GM23338 (cell line): ENCODE measurements at regions not wholly inside any gene's neighbourhood (a gene's known extent, or its start where the extent isn't known, plus 50 kb on each side); places are given as distances from the start of the nearest gene placed in this dataset.

Source experiments
- ATAC-seq: fragments of 200-7000 bp; cut with Tn5 transposase; 3 replicates; pipeline ENCODE4 v1.9.1; 2020
- DNase-seq: peaks from one replicate; pipeline ENCODE4 v3.0.0-alpha.2; 2015; ENCODE audit warnings: low spot score
- H2AFZ ChIP-seq: fragments of 200-600 bp; sonication (generic); 2 replicates; pipeline ENCODE4 v1.8.0; 2016; ENCODE audit warnings: antibody characterized with exemption, mild to moderate bottlenecking, moderate library complexity
- H3F3A ChIP-seq: fragments of 200-600 bp; sonication (generic); replicated peaks from 2 replicates; pipeline ENCODE4 v1.8.0; 2017; ENCODE audit warnings: antibody characterized with exemption, mixed run types, low read depth
- H3K27ac ChIP-seq: fragments of 200-600 bp; sonication (generic); 2 replicates; pipeline ENCODE4 v1.6.1; 2016; ENCODE audit warnings: low read depth
- H3K27me3 ChIP-seq: fragments of 200-600 bp; sonication (generic); 2 replicates; pipeline ENCODE4 v1.8.0; 2016; ENCODE audit warnings: mild to moderate bottlenecking, mixed run types, moderate library complexity; ENCODE audit not compliant: insufficient read depth
- H3K36me3 ChIP-seq: fragments of 200-600 bp; sonication (generic); 2 replicates; pipeline ENCODE4 v1.8.0; 2016; ENCODE audit warnings: mild to moderate bottlenecking; ENCODE audit not compliant: insufficient read depth
- H3K4me1 ChIP-seq: fragments of 200-600 bp; sonication (generic); 2 replicates; pipeline ENCODE4 v1.8.0; 2016; ENCODE audit warnings: mild to moderate bottlenecking, moderate library complexity; ENCODE audit not compliant: insufficient read depth
- H3K4me2 ChIP-seq: fragments of 200-600 bp; sonication (generic); 2 replicates; pipeline ENCODE4 v1.7.1; 2017; ENCODE audit warnings: mixed run types
- H3K4me3 ChIP-seq: fragments of 200-600 bp; sonication (generic); 2 replicates; pipeline ENCODE4 v1.6.1; 2016; ENCODE audit warnings: mixed run types
- H3K79me2 ChIP-seq: fragments of 200-600 bp; sonication (generic); replicated peaks from 2 replicates; pipeline ENCODE4 v1.8.0; 2017; ENCODE audit warnings: mild to moderate bottlenecking; ENCODE audit not compliant: insufficient read depth
- H3K9me2 ChIP-seq: fragments of 200-600 bp; sonication (generic); 2 replicates; pipeline ENCODE4 v1.8.0; 2017; ENCODE audit not compliant: insufficient read depth
- H4K20me1 ChIP-seq: fragments of 200-600 bp; sonication (generic); replicated peaks from 2 replicates; pipeline ENCODE4 v1.8.0; 2017; ENCODE audit warnings: mild to moderate bottlenecking; ENCODE audit not compliant: insufficient read depth
- H3K27ac Mint-ChIP-seq: 2 replicates; pipeline ENCODE4 v1.8.0; 2020; ENCODE audit warnings: inconsistent platforms, mild to moderate bottlenecking, moderate library complexity, mixed read lengths
- H3K27me3 Mint-ChIP-seq: 3 replicates; pipeline ENCODE4 v1.8.0; 2022; ENCODE audit warnings: low read depth, mild to moderate bottlenecking, moderate library complexity, mixed read lengths, inconsistent platforms; ENCODE audit not compliant: insufficient read depth, poor library complexity
- H3K36me3 Mint-ChIP-seq: 3 replicates; pipeline ENCODE4 v1.8.0; 2021; ENCODE audit warnings: low read depth, mild to moderate bottlenecking, inconsistent platforms, moderate library complexity, mixed read lengths
- H3K4me1 Mint-ChIP-seq: 3 replicates; pipeline ENCODE4 v1.8.0; 2020; ENCODE audit warnings: mild to moderate bottlenecking, inconsistent platforms, mixed read lengths
- H3K4me3 Mint-ChIP-seq: 3 replicates; pipeline ENCODE4 v1.8.0; 2021; ENCODE audit warnings: moderate library complexity, mild to moderate bottlenecking, inconsistent platforms, mixed read lengths
- H3K9me3 Mint-ChIP-seq: 3 replicates; pipeline ENCODE4 v1.8.0; 2020; ENCODE audit warnings: moderate library complexity, mild to moderate bottlenecking, inconsistent platforms, mixed read lengths
- CREB1 ChIP-seq: fragments of 250-450 bp; sonication (Bioruptor Pico); IDR thresholded peaks from 2 replicates; pipeline ENCODE4 v1.5.0; 2020; ENCODE audit warnings: low read depth, mild to moderate bottlenecking, moderate library complexity
- CTCF ChIP-seq, 2 experiments: fragments of 200-600 bp in 1 of 2; sonication (generic) in 1 of 2; conservative IDR thresholded peaks; 2 replicates each; pipeline versions ENCODE4 v1.5.1 to v1.6.1; 2016 to 2017; ENCODE audit warnings: antibody characterized with exemption in 2 of 2, low read depth in 2 of 2, mild to moderate bottlenecking in 2 of 2, moderate library complexity in 1 of 2
- EZH2 ChIP-seq: fragments of 200-600 bp; sonication (generic); IDR thresholded peaks from one replicate; pipeline ENCODE4 v1.8.0; 2017; ENCODE audit warnings: antibody characterized with exemption, mild to moderate bottlenecking, low read depth; ENCODE audit not compliant: unreplicated experiment
- EZH2phosphoT487 ChIP-seq: fragments of 200-600 bp; sonication (generic); IDR thresholded peaks from one replicate; pipeline ENCODE4 v1.8.1; 2018; ENCODE audit warnings: antibody characterized with exemption; ENCODE audit not compliant: unreplicated experiment
- NANOG ChIP-seq: IDR thresholded peaks from 2 replicates; pipeline ENCODE4 v1.6.1; 2016; ENCODE audit warnings: antibody characterized with exemption, borderline replicate concordance
- POLR2AphosphoS5 ChIP-seq: IDR thresholded peaks from 2 replicates; pipeline ENCODE4 v1.6.1; 2016; ENCODE audit warnings: antibody characterized with exemption, low read depth
- REST ChIP-seq: IDR thresholded peaks from one replicate; pipeline ENCODE4 v1.6.1; 2018; ENCODE audit warnings: antibody characterized with exemption; ENCODE audit not compliant: unreplicated experiment
- STAT1 ChIP-seq: IDR thresholded peaks from one replicate; pipeline ENCODE4 v1.6.1; 2016; ENCODE audit warnings: antibody characterized with exemption; ENCODE audit not compliant: unreplicated experiment
- ZNF114 ChIP-seq: fragments of 250-450 bp; sonication (Bioruptor Pico); IDR thresholded peaks from 2 replicates; pipeline ENCODE4 v1.5.0; 2020; ENCODE audit warnings: mild to moderate bottlenecking, moderate library complexity
- ZNF331 ChIP-seq: fragments of 250-450 bp; sonication (Bioruptor Pico); IDR thresholded peaks from 2 replicates; pipeline ENCODE4 v1.5.0; 2020; ENCODE audit warnings: low read depth, mild to moderate bottlenecking, moderate library complexity
- ZNF462 ChIP-seq: fragments of 250-450 bp; sonication (Bioruptor Pico); IDR thresholded peaks from 2 replicates; pipeline ENCODE4 v1.5.0; 2020; ENCODE audit warnings: mild to moderate bottlenecking, moderate library complexity

GRCh38 chr4:79609817-79610216, 201.8 kb upstream of the GK2 start:
- Mint-ChIP-seq H3K4me1 (no peaks in the 10 kb centered on the region), H3K36me3 (no peaks in the 10 kb centered on the region), H3K27me3 (no peaks in the 10 kb centered on the region), H3K4me3 (no peak overlapping the region), H3K27ac (no peak overlapping the region), H3K9me3 (no peaks in the 10 kb centered on the region; the same call in 2 of the 3 replicates)
- Histone ChIP-seq H3K9me2 (no peaks in the 10 kb centered on the region; the same call in none of the 2 replicates), H3K4me2 (no peak overlapping the region), H2AFZ (no peak overlapping the region), H3K4me3 (no peak overlapping the region), H3K27ac (no peak overlapping the region), H4K20me1 (no peaks in the 10 kb centered on the region), H3F3A (no peaks in the 10 kb centered on the region), H3K27me3 (no peaks in the 10 kb centered on the region), H3K4me1 (no peaks in the 10 kb centered on the region), H3K36me3 (no peaks in the 10 kb centered on the region), H3K79me2 (no peaks in the 10 kb centered on the region)
- no peak for DNase-seq
- TF ChIP-seq CTCF (conservative IDR thresholded peaks at IDR 0.05; ENCODE audit: low read depth in 2 of 2) (no peak), CREB1 (CRISPR knock-in tag) (no peak), EZH2phosphoT487 (no peak), REST (no peak), STAT1 (no peak), ZNF331 (CRISPR knock-in tag) (no peak), ZNF114 (CRISPR knock-in tag) (no peak), NANOG (no peak)
- ATAC-seq = no peak

GRCh38 chr4:79607979-79608378, 200.0 kb upstream of the GK2 start:
- Histone ChIP-seq H2AFZ (no peak overlapping the region), H3K4me2 (no peak overlapping the region), H3K27me3 (no peaks in the 10 kb centered on the region), H3F3A (no peaks in the 10 kb centered on the region), H3K9me2 (no peaks in the 10 kb centered on the region; the same call in none of the 2 replicates), H3K27ac (no peak overlapping the region), H3K79me2 (no peaks in the 10 kb centered on the region), H4K20me1 (no peaks in the 10 kb centered on the region), H3K4me1 (no peaks in the 10 kb centered on the region), H3K36me3 (no peaks in the 10 kb centered on the region), H3K4me3 (no peak overlapping the region)
- Mint-ChIP-seq H3K4me1 (no peaks in the 10 kb centered on the region), H3K36me3 (no peaks in the 10 kb centered on the region), H3K27me3 (no peaks in the 10 kb centered on the region), H3K9me3 (no peaks in the 10 kb centered on the region; the same call in 2 of the 3 replicates), H3K27ac (no peak overlapping the region), H3K4me3 (no peak overlapping the region)
- ATAC-seq = no peak
- DNase-seq = no peak
- TF ChIP-seq EZH2phosphoT487 = no peak
- TF ChIP-seq NANOG = no peak
- TF ChIP-seq ZNF331 (CRISPR knock-in tag) = no peak
- no peak for TF ChIP-seq CREB1 (CRISPR knock-in tag)
- TF ChIP-seq ZNF462 (CRISPR knock-in tag) = no peak
- TF ChIP-seq EZH2 = no peak
- TF ChIP-seq ZNF114 (CRISPR knock-in tag) = no peak
- no peak for TF ChIP-seq POLR2AphosphoS5
